ENCODE measurements at regions not wholly inside any gene's neighbourhood (a gene's known extent, or its start where the extent isn't known, plus 50 kb on each side); places are given as distances from the start of the nearest gene placed in this dataset.

- no peaks in the 10 kb centered on the region for H3K27me3 ChIP-seq (ENCODE audit: low read length)
- no peak overlapping the region for H2AFZ ChIP-seq (ENCODE audit: low read length)
- H3K79me2 ChIP-seq (ENCODE audit: low read length): no peaks in the 10 kb centered on the region
- no peaks in the 10 kb centered on the region for H3K9me2 ChIP-seq (replicated peaks; ENCODE audit: insufficient read depth, low read length)
- no peaks in the 10 kb centered on the region for H3K36me3 ChIP-seq (ENCODE audit: insufficient read depth, low read length)
- H3K4me2 ChIP-seq (ENCODE audit: low read depth, low read length, poor library complexity, severe bottlenecking): no peak overlapping the region
- H4K20me1 ChIP-seq (ENCODE audit: insufficient read depth, low read depth, low read length): no peaks in the 10 kb centered on the region
- no peak overlapping the region for H3K9ac ChIP-seq (ENCODE audit: low read length)
- H3K27ac ChIP-seq (ENCODE audit: low read length): no peak overlapping the region
- peaks cover 39% of the 10 kb centered on the region for H3K9me3 ChIP-seq (ENCODE audit: low read length)
- no peaks in the 10 kb centered on the region for H3K4me1 ChIP-seq (ENCODE audit: low read length)
- no peak overlapping the region for H3K4me3 ChIP-seq (ENCODE audit: low read length)
- no peak for DNase-seq
Measured at GRCh38 chr3:83953417-83954089, 1005.2 kb upstream of the CADM2 start.

DNA sequence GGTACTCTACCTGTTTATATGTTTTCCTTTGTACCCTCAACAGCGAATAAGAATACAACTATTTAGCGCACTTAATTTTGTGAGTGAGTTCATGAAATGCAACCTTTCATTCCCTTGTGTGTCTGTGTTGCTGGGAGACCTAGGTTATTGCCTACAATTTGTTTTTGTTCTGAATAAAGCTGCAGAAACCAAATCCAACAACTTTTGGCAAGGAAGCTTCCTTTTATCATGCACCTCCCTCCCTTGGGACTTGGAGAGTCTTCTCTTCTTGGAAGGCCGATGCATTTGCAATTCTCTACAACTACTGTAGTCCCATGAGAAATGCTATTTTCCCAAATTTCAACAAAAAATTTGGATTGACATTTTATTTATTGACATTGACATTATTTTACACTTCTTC, 1002.4 kb upstream of the CADM2 start:
- Histone ChIP-seq H3K4me2 (ENCODE audit: low read depth, low read length, poor library complexity, severe bottlenecking) (no peak overlapping the region), H3K4me1 (ENCODE audit: low read length) (no peaks in the 10 kb centered on the region), H3K36me3 (ENCODE audit: insufficient read depth, low read length) (no peaks in the 10 kb centered on the region), H3K9ac (ENCODE audit: low read length) (no peak overlapping the region), H3K9me3 (ENCODE audit: low read length) (peaks cover 31% of the 10 kb centered on the region), H3K79me2 (ENCODE audit: low read length) (no peaks in the 10 kb centered on the region), H3K27me3 (ENCODE audit: low read length) (no peaks in the 10 kb centered on the region), H2AFZ (ENCODE audit: low read length) (no peak overlapping the region), H3K4me3 (ENCODE audit: low read length) (no peak overlapping the region), H4K20me1 (ENCODE audit: insufficient read depth, low read depth, low read length) (no peaks in the 10 kb centered on the region), H3K27ac (ENCODE audit: low read length) (no peak overlapping the region), H3K9me2 (replicated peaks; ENCODE audit: insufficient read depth, low read length) (no peaks in the 10 kb centered on the region)
- DNase-seq: no peak

GRCh38 chr3:83968356-83968755, 990.4 kb upstream of the CADM2 start:
- Histone ChIP-seq H3K4me2 (ENCODE audit: low read depth, low read length, poor library complexity, severe bottlenecking) (no peak overlapping the region), H3K79me2 (ENCODE audit: low read length) (no peaks in the 10 kb centered on the region), H4K20me1 (ENCODE audit: insufficient read depth, low read depth, low read length) (no peaks in the 10 kb centered on the region), H3K4me3 (ENCODE audit: low read length) (no peak overlapping the region), H3K4me1 (ENCODE audit: low read length) (no peaks in the 10 kb centered on the region), H2AFZ (ENCODE audit: low read length) (no peak overlapping the region), H3K27me3 (ENCODE audit: low read length) (no peaks in the 10 kb centered on the region), H3K36me3 (ENCODE audit: insufficient read depth, low read length) (no peaks in the 10 kb centered on the region), H3K9me2 (replicated peaks; ENCODE audit: insufficient read depth, low read length) (no peaks in the 10 kb centered on the region), H3K9me3 (ENCODE audit: low read length) (peaks cover 21% of the 10 kb centered on the region), H3K27ac (ENCODE audit: low read length) (no peak overlapping the region), H3K9ac (ENCODE audit: low read length) (no peak overlapping the region)
- no peak for DNase-seq

GRCh38 chr3:83971666-83972065, 987.1 kb upstream of the CADM2 start:
- Histone ChIP-seq H3K27ac (ENCODE audit: low read length) (no peak overlapping the region), H3K4me3 (ENCODE audit: low read length) (no peak overlapping the region), H3K4me1 (ENCODE audit: low read length) (no peaks in the 10 kb centered on the region), H3K9me2 (replicated peaks; ENCODE audit: insufficient read depth, low read length) (no peaks in the 10 kb centered on the region), H3K4me2 (ENCODE audit: low read depth, low read length, poor library complexity, severe bottlenecking) (no peak overlapping the region), H3K36me3 (ENCODE audit: insufficient read depth, low read length) (no peaks in the 10 kb centered on the region), H4K20me1 (ENCODE audit: insufficient read depth, low read depth, low read length) (no peaks in the 10 kb centered on the region), H3K27me3 (ENCODE audit: low read length) (0 out of 2 replicates have a peak, but pooled peaks cover 3% of the 10 kb centered on the region), H3K79me2 (ENCODE audit: low read length) (no peaks in the 10 kb centered on the region), H3K9me3 (ENCODE audit: low read length) (peaks cover 14% of the 10 kb centered on the region; the same call in 1 of the 2 replicates), H2AFZ (ENCODE audit: low read length) (no peak overlapping the region), H3K9ac (ENCODE audit: low read length) (no peak overlapping the region)
- DNase-seq: no peak

- no peak overlapping the region for H3K27ac ChIP-seq (ENCODE audit: low read length)
- no peak overlapping the region for H3K4me3 ChIP-seq (ENCODE audit: low read length)
- H3K9ac ChIP-seq (ENCODE audit: low read length): no peak overlapping the region
- H3K9me2 ChIP-seq (replicated peaks; ENCODE audit: insufficient read depth, low read length): no peaks in the 10 kb centered on the region
- no peaks in the 10 kb centered on the region for H3K36me3 ChIP-seq (ENCODE audit: insufficient read depth, low read length)
- no peaks in the 10 kb centered on the region for H3K4me1 ChIP-seq (ENCODE audit: low read length)
- H3K9me3 ChIP-seq (ENCODE audit: low read length): peaks cover 28% of the 10 kb centered on the region; the same call in 1 of the 2 replicates
- H3K4me2 ChIP-seq (ENCODE audit: low read depth, low read length, poor library complexity, severe bottlenecking): no peak overlapping the region
- DNase-seq: no peak
- no peak overlapping the region for H2AFZ ChIP-seq (ENCODE audit: low read length)
- no peaks in the 10 kb centered on the region for H3K79me2 ChIP-seq (ENCODE audit: low read length)
- no peaks in the 10 kb centered on the region for H4K20me1 ChIP-seq (ENCODE audit: insufficient read depth, low read depth, low read length)
- H3K27me3 ChIP-seq (ENCODE audit: low read length): no peaks in the 10 kb centered on the region
Measured at GRCh38 chr3:84008623-84009022, 950.2 kb upstream of the CADM2 start.

GRCh38 chr3:84023842-84024241, 934.9 kb upstream of the CADM2 start:
- H3K79me2 ChIP-seq (ENCODE audit: low read length): no peaks in the 10 kb centered on the region
- H2AFZ ChIP-seq (ENCODE audit: low read length): no peak overlapping the region
- H3K36me3 ChIP-seq (ENCODE audit: insufficient read depth, low read length): no peaks in the 10 kb centered on the region
- H3K4me2 ChIP-seq (ENCODE audit: low read depth, low read length, poor library complexity, severe bottlenecking): no peak overlapping the region
- no peaks in the 10 kb centered on the region for H3K27me3 ChIP-seq (ENCODE audit: low read length)
- no peak overlapping the region for H3K27ac ChIP-seq (ENCODE audit: low read length)
- no peak overlapping the region for H3K9ac ChIP-seq (ENCODE audit: low read length)
- H3K9me2 ChIP-seq (replicated peaks; ENCODE audit: insufficient read depth, low read length): no peaks in the 10 kb centered on the region
- no peak for DNase-seq
- no peaks in the 10 kb centered on the region for H4K20me1 ChIP-seq (ENCODE audit: insufficient read depth, low read depth, low read length)
- H3K4me1 ChIP-seq (ENCODE audit: low read length): no peaks in the 10 kb centered on the region
- H3K4me3 ChIP-seq (ENCODE audit: low read length): no peak overlapping the region
- H3K9me3 ChIP-seq (ENCODE audit: low read length): peaks cover 21% of the 10 kb centered on the region

DNA sequence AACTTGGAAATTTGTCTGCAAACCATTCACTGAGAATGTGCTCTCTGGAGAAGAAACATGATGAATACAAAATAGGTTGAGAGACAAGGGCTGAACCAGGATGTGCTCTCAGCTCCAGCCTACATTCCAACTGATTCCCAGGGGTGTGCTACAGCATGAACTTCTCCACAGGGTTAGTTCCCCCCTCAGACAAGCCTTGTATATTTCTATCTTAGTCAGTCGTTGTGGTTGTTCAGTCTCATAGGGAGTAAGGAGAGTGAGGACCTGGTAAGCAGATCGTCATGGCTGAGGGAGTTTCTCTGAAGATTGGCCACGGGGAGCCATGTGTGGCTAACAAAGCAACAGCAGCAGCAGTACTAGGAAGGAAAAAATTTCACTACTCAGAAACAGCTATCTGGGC, 919.7 kb upstream of the CADM2 start:
- no peak for DNase-seq
- H3K9ac ChIP-seq (ENCODE audit: low read length): no peak overlapping the region
- H3K9me2 ChIP-seq (replicated peaks; ENCODE audit: insufficient read depth, low read length): no peaks in the 10 kb centered on the region
- no peak overlapping the region for H3K4me3 ChIP-seq (ENCODE audit: low read length)
- no peak overlapping the region for H3K27ac ChIP-seq (ENCODE audit: low read length)
- H3K4me1 ChIP-seq (ENCODE audit: low read length): no peaks in the 10 kb centered on the region
- H3K79me2 ChIP-seq (ENCODE audit: low read length): no peaks in the 10 kb centered on the region
- H4K20me1 ChIP-seq (ENCODE audit: insufficient read depth, low read depth, low read length): no peaks in the 10 kb centered on the region
- no peaks in the 10 kb centered on the region for H3K36me3 ChIP-seq (ENCODE audit: insufficient read depth, low read length)
- H3K4me2 ChIP-seq (ENCODE audit: low read depth, low read length, poor library complexity, severe bottlenecking): no peak overlapping the region
- no peak overlapping the region for H2AFZ ChIP-seq (ENCODE audit: low read length)
- no peaks in the 10 kb centered on the region for H3K27me3 ChIP-seq (ENCODE audit: low read length)
- peaks cover 25% of the 10 kb centered on the region for H3K9me3 ChIP-seq (ENCODE audit: low read length)

GRCh38 chr3:84042399-84043106, 916.2 kb upstream of the CADM2 start:
- H3K9me2 ChIP-seq (replicated peaks; ENCODE audit: insufficient read depth, low read length): no peaks in the 10 kb centered on the region
- peaks cover 14% of the 10 kb centered on the region; the same call in 1 of the 2 replicates for H3K9me3 ChIP-seq (ENCODE audit: low read length)
- H3K9ac ChIP-seq (ENCODE audit: low read length): no peak overlapping the region
- DNase-seq: no peak
- no peak overlapping the region for H2AFZ ChIP-seq (ENCODE audit: low read length)
- no peaks in the 10 kb centered on the region for H3K4me1 ChIP-seq (ENCODE audit: low read length)
- no peaks in the 10 kb centered on the region for H3K27me3 ChIP-seq (ENCODE audit: low read length)
- H3K4me2 ChIP-seq (ENCODE audit: low read depth, low read length, poor library complexity, severe bottlenecking): no peak overlapping the region
- no peaks in the 10 kb centered on the region for H4K20me1 ChIP-seq (ENCODE audit: insufficient read depth, low read depth, low read length)
- no peak overlapping the region for H3K27ac ChIP-seq (ENCODE audit: low read length)
- H3K36me3 ChIP-seq (ENCODE audit: insufficient read depth, low read length): no peaks in the 10 kb centered on the region
- no peak overlapping the region for H3K4me3 ChIP-seq (ENCODE audit: low read length)
- no peaks in the 10 kb centered on the region for H3K79me2 ChIP-seq (ENCODE audit: low read length)

Data from Karpas-422 (cell line).